ES-I3 (cell line): ENCODE measurements at regions not wholly inside any gene's neighbourhood (a gene's known extent, or its start where the extent isn't known, plus 50 kb on each side); places are given as distances from the start of the nearest gene placed in this dataset.

ENCODE experiments used
- H3K36me3 ChIP-seq: 2 replicates; pipeline ENCODE4 v1.6.1; 2013; ENCODE audit warnings: mild to moderate bottlenecking, low read length, control low read depth, moderate library complexity; ENCODE audit not compliant: insufficient read depth
- H3K4me1 ChIP-seq: 2 replicates; pipeline ENCODE4 v1.6.1; 2013; ENCODE audit warnings: mild to moderate bottlenecking, control low read depth, low read length; ENCODE audit not compliant: insufficient read depth
- H3K9ac ChIP-seq: 2 replicates; pipeline ENCODE4 v1.6.1; 2013; ENCODE audit warnings: low read depth, mild to moderate bottlenecking, low read length, moderate library complexity
- H3K9me3 ChIP-seq: 2 replicates; pipeline ENCODE4 v1.6.1; 2013; ENCODE audit warnings: mild to moderate bottlenecking, low read length, moderate library complexity; ENCODE audit not compliant: control insufficient read depth, insufficient read depth

GRCh38 chr4:29046186-29046585, 1674.0 kb upstream of the PCDH7 start:
- Histone ChIP-seq H3K9me3 (no peaks in the 10 kb centered on the region), H3K4me1 (no peaks in the 10 kb centered on the region), H3K9ac (no peak overlapping the region), H3K36me3 (no peaks in the 10 kb centered on the region)

DNA sequence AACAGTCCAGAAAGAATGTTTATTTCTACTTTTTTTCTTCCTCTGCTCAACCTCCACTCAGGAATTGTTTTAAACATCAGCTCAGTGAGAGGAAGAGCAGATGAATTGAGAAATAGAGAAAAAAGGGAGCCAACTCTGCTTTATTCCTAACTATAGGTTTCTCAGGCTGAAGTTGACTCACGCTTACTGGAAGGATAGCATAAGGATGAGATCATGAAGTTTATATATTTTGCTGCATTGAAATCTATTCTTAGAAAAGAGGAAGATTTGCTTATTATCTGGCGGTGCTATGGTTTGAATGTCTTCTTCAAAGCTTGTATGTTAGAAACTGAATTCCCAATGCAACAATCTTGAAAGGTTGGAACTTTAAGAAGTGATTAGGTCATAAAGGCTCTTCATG, 1673.4 kb upstream of the PCDH7 start:
- Histone ChIP-seq H3K9ac (no peak overlapping the region), H3K9me3 (no peaks in the 10 kb centered on the region), H3K36me3 (no peaks in the 10 kb centered on the region), H3K4me1 (no peaks in the 10 kb centered on the region)

- H3K36me3 ChIP-seq: no peaks in the 10 kb centered on the region
- no peaks in the 10 kb centered on the region for H3K9me3 ChIP-seq
- H3K4me1 ChIP-seq: no peaks in the 10 kb centered on the region
- no peak overlapping the region for H3K9ac ChIP-seq
Measured at GRCh38 chr4:29047341-29048041, 1672.7 kb upstream of the PCDH7 start.

- H3K4me1 ChIP-seq: no peaks in the 10 kb centered on the region
- no peak overlapping the region for H3K9ac ChIP-seq
- no peaks in the 10 kb centered on the region for H3K9me3 ChIP-seq
- no peaks in the 10 kb centered on the region for H3K36me3 ChIP-seq
Measured at GRCh38 chr4:29051381-29051965, 1668.7 kb upstream of the PCDH7 start.

DNA sequence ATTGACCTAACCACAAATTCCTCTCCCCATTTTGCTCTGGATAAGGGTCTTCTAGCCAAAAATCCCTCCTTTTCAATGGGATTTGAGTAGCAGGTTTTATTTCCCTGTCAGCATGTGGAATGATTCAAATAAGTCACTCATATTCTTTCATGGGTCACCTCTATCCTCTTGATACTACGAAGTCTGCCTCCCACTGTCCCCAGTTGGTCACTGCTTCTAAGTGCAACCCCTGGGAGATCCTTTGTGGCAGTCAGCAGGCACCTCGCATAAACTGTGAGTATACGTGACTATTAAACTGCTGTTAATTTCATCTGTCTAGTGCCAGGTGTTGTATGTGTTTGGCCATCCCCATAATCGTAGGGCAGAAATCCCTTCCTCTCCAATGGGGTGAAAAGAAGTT, 1667.9 kb upstream of the PCDH7 start:
- Histone ChIP-seq H3K9me3 (no peaks in the 10 kb centered on the region), H3K36me3 (no peaks in the 10 kb centered on the region), H3K9ac (no peak overlapping the region), H3K4me1 (no peaks in the 10 kb centered on the region)

- Histone ChIP-seq H3K9me3 (no peaks in the 10 kb centered on the region), H3K4me1 (no peaks in the 10 kb centered on the region), H3K36me3 (no peaks in the 10 kb centered on the region), H3K9ac (no peak overlapping the region)
Measured at GRCh38 chr4:29058531-29058930, 1661.6 kb upstream of the PCDH7 start.

- Histone ChIP-seq H3K36me3 (no peaks in the 10 kb centered on the region), H3K9me3 (no peaks in the 10 kb centered on the region), H3K4me1 (no peaks in the 10 kb centered on the region)
Measured at GRCh38 chr4:29066861-29067260, 1653.3 kb upstream of the PCDH7 start.

DNA sequence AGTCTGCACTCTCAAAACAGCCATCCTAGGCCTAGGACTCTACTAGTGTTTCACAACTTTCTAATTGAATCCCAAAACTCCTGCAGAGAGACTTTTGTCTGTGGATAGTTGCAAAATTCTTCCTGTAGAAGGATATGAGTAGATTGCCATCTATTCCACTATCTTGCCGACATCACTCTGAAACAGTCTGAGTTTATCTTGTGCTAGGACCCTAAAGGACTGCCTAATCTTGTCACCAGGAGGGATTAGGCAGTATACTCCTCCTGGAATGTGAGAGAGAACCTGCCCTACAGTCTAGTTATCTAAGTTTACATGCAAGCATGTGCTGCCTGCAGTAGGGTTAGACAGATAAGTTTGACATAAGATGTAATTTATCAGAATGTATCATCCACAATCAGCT, 1646.6 kb upstream of the PCDH7 start:
- Histone ChIP-seq H3K9me3 (no peaks in the 10 kb centered on the region), H3K9ac (no peak overlapping the region), H3K36me3 (no peaks in the 10 kb centered on the region), H3K4me1 (no peaks in the 10 kb centered on the region)

More at GRCh38 chr4:29066861-29067260, 1653.3 kb upstream of the PCDH7 start:
- H3K9ac ChIP-seq: no peak overlapping the region

DNA sequence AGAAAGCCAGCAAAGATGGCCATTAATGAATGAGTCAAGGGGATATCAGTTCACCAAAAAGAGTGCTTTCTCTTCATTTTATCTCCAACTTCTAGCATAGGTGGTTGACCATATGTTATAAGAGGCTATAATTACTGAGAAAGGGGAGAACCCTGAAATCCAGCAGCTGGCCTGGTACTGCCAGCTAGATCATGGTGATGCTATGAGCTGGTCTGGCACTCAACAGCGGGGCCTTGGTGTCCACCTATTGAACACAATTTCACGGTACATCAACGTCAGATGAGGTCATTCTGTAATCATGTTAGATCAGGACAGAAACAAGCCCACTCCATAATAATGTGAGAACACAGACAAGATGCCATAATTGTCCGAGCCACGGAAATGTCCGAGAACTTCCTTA, 1644.8 kb upstream of the PCDH7 start:
- H3K4me1 ChIP-seq: no peaks in the 10 kb centered on the region
- no peaks in the 10 kb centered on the region for H3K9me3 ChIP-seq
- no peak overlapping the region for H3K9ac ChIP-seq
- H3K36me3 ChIP-seq: no peaks in the 10 kb centered on the region

GRCh38 chr4:29079260-29079659, 1640.9 kb upstream of the PCDH7 start:
- H3K9me3 ChIP-seq: no peaks in the 10 kb centered on the region
- no peaks in the 10 kb centered on the region for H3K4me1 ChIP-seq
- no peaks in the 10 kb centered on the region for H3K36me3 ChIP-seq
- H3K9ac ChIP-seq: no peak overlapping the region

DNA sequence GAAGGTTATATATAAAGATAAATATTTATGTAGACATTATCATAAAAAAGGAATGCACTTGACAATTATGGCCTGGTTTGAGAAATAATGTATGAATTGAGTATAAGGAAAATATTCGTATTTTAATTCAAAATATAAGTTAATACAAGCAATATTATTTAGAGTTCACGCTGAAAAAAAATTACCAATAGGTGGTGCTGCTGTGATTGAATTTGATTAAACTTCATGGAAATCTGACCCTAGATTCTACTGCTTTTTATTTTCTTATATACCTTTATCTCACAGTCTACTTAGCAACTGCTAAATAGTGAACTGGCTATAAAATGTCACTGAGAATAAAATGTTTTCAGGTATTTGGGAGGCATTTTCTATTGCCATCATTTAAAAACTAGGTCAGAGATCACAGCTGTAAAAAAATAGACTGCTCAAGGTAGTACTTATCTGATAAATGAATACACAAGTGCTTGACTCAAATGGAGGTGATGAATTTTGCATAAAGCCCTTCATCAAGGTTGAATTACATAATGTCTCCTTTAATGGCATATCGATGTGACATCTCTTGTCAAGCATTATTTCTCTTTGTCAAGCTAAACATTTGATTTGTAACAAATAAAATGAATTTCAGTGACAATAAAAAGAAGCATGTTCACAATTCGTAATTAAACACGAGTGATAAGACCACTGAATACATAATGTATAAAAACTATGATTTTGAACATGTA, 1638.8 kb upstream of the PCDH7 start:
- Histone ChIP-seq H3K4me1 (no peaks in the 10 kb centered on the region), H3K9ac (no peak overlapping the region), H3K9me3 (no peaks in the 10 kb centered on the region), H3K36me3 (no peaks in the 10 kb centered on the region)

GRCh38 chr4:29082684-29083083, 1637.5 kb upstream of the PCDH7 start:
- H3K9ac ChIP-seq: no peak overlapping the region
- H3K9me3 ChIP-seq: no peaks in the 10 kb centered on the region
- H3K36me3 ChIP-seq: no peaks in the 10 kb centered on the region
- H3K4me1 ChIP-seq: no peaks in the 10 kb centered on the region

- no peaks in the 10 kb centered on the region for H3K4me1 ChIP-seq
- H3K9ac ChIP-seq: no peak overlapping the region
- no peaks in the 10 kb centered on the region for H3K9me3 ChIP-seq
- no peaks in the 10 kb centered on the region for H3K36me3 ChIP-seq
Measured at GRCh38 chr4:29085748-29086147, 1634.4 kb upstream of the PCDH7 start.

GRCh38 chr4:29104694-29105093, 1615.5 kb upstream of the PCDH7 start:
- Histone ChIP-seq H3K9me3 (no peaks in the 10 kb centered on the region), H3K4me1 (no peaks in the 10 kb centered on the region; the same call in 1 of the 2 replicates), H3K36me3 (no peaks in the 10 kb centered on the region), H3K9ac (no peak overlapping the region)

GRCh38 chr4:29113960-29114359, 1606.2 kb upstream of the PCDH7 start:
- no peaks in the 10 kb centered on the region for H3K4me1 ChIP-seq

More at GRCh38 chr4:29113960-29114359, 1606.2 kb upstream of the PCDH7 start:
- Histone ChIP-seq H3K9me3 (no peaks in the 10 kb centered on the region), H3K9ac (no peak overlapping the region), H3K36me3 (no peaks in the 10 kb centered on the region)
